IMR-90 (cell line): ENCODE measurements at regions not wholly inside any gene's neighbourhood (a gene's known extent, or its start where the extent isn't known, plus 50 kb on each side); places are given as distances from the start of the nearest gene placed in this dataset.

Experiments
- ATAC-seq: fragments of 200-7000 bp; cut with Tn5 transposase; 2 replicates; pipeline ENCODE4 v1.9.1; 2020; ENCODE audit warnings: low read depth, mild to moderate bottlenecking, moderate library complexity
- BruUV-seq: library from RNA; stranded (reverse); fragments of 400-500 nt; replicated peaks from 2 replicates; lab custom pipeline; 2021; lab: Mats Ljungman, UMichigan
- CTCF ChIA-PET: fragments of 300-600 bp; formaldehyde crosslinking; extraction: SDS; loops from one replicate; lab custom pipeline; 2021; ENCODE audit warnings: antibody characterized with exemption; lab: Yijun Ruan, JAX
- POLR2A ChIA-PET: fragments of 300-600 bp; sonication (Branson Sonifier 250); formaldehyde crosslinking; loops from one replicate; lab custom pipeline; 2022; ENCODE audit warnings: antibody characterized with exemption; ENCODE audit not compliant: unreplicated experiment; lab: Charles Lee
- DNase-seq: peaks from one replicate; pipeline ENCODE4 v3.0.0; 2013
- H2AFZ ChIP-seq: replicated peaks from 2 replicates; pipeline ENCODE3; 2013; ENCODE audit warnings: low read length, mild to moderate bottlenecking; ENCODE audit not compliant: poor library complexity
- H2AK5ac ChIP-seq: 2 replicates; pipeline ENCODE4 v1.6.1; 2013; ENCODE audit warnings: low read depth, low read length, inconsistent platforms
- H2AK9ac ChIP-seq: replicated peaks from 2 replicates; pipeline ENCODE3; 2013; ENCODE audit warnings: mild to moderate bottlenecking, low read depth, low read length, moderate library complexity; ENCODE audit not compliant: poor library complexity
- H2BK120ac ChIP-seq: 2 replicates; pipeline ENCODE4 v1.6.1; 2013; ENCODE audit warnings: low read depth, low read length, inconsistent platforms
- H2BK15ac ChIP-seq: 3 replicates; pipeline ENCODE4 v1.6.1; 2013; ENCODE audit warnings: low read depth, low read length, inconsistent platforms
- H2BK20ac ChIP-seq: 2 replicates; pipeline ENCODE4 v1.6.1; 2013; ENCODE audit warnings: low read depth, mild to moderate bottlenecking, inconsistent platforms, low read length, moderate library complexity
- H2BK5ac ChIP-seq: 2 replicates; pipeline ENCODE4 v1.6.1; 2013; ENCODE audit warnings: mild to moderate bottlenecking, low read depth, low read length, inconsistent platforms; ENCODE audit not compliant: poor library complexity, severe bottlenecking
- H3K14ac ChIP-seq: replicated peaks from 2 replicates; pipeline ENCODE4 v1.6.1; 2013; ENCODE audit warnings: low read depth, low read length, inconsistent platforms
- H3K18ac ChIP-seq: 2 replicates; pipeline ENCODE4 v1.6.1; 2013; ENCODE audit warnings: low read depth, low read length, control low read depth
- H3K23ac ChIP-seq: 2 replicates; pipeline ENCODE4 v1.6.1; 2013; ENCODE audit warnings: low read depth, low read length, inconsistent platforms
- H3K27ac ChIP-seq: 2 replicates; pipeline ENCODE4 v1.5.1; 2013; ENCODE audit warnings: mild to moderate bottlenecking, control low read depth, low read length; ENCODE audit not compliant: insufficient read depth
- H3K27me3 ChIP-seq: 2 replicates; pipeline ENCODE4 v1.6.1; 2013; ENCODE audit warnings: low read length; ENCODE audit not compliant: control insufficient read depth, insufficient read depth
- H3K36me3 ChIP-seq: 2 replicates; pipeline ENCODE4 v1.6.1; 2013; ENCODE audit warnings: low read length, mixed read lengths; ENCODE audit not compliant: control insufficient read depth, insufficient read depth
- H3K4ac ChIP-seq: 2 replicates; pipeline ENCODE4 v1.6.1; 2013; ENCODE audit warnings: low read depth, low read length, inconsistent platforms
- H3K4me1 ChIP-seq: 2 replicates; pipeline ENCODE4 v1.6.1; 2013; ENCODE audit warnings: low read length, mixed read lengths; ENCODE audit not compliant: control insufficient read depth, insufficient read depth
- H3K4me2 ChIP-seq: 2 replicates; pipeline ENCODE4 v1.6.1; 2013; ENCODE audit warnings: low read depth, mild to moderate bottlenecking, control low read depth, low read length, moderate library complexity
- H3K4me3 ChIP-seq: 2 replicates; pipeline ENCODE4 v1.5.1; 2013; ENCODE audit warnings: low read depth, mild to moderate bottlenecking, control low read depth, low read length, moderate library complexity; ENCODE audit not compliant: insufficient read depth
- H3K56ac ChIP-seq: 2 replicates; pipeline ENCODE4 v1.6.1; 2013; ENCODE audit warnings: low read length, inconsistent platforms; ENCODE audit not compliant: insufficient read depth; ENCODE audit errors: extremely low read depth
- H3K79me1 ChIP-seq, 2 experiments: 2 replicates each; pipeline ENCODE4 v1.6.1; 2013; ENCODE audit warnings: low read length in 2 of 2, inconsistent platforms in 1 of 2, low read depth in 1 of 2
- H3K9ac ChIP-seq: 2 replicates; pipeline ENCODE4 v1.6.1; 2013; ENCODE audit warnings: low read depth, low read length, control low read depth
- H3K9me1 ChIP-seq: 2 replicates; pipeline ENCODE4 v1.6.1; 2013; ENCODE audit warnings: low read length, inconsistent platforms; ENCODE audit not compliant: insufficient read depth
- H3K9me3 ChIP-seq: 2 replicates; pipeline ENCODE4 v1.6.1; 2013; ENCODE audit warnings: low read length; ENCODE audit not compliant: control insufficient read depth, insufficient read depth
- H4K20me1 ChIP-seq: 2 replicates; pipeline ENCODE4 v1.6.1; 2013; ENCODE audit warnings: low read length, inconsistent platforms; ENCODE audit not compliant: insufficient read depth
- H4K5ac ChIP-seq: 2 replicates; pipeline ENCODE4 v1.6.1; 2013; ENCODE audit warnings: mild to moderate bottlenecking, low read depth, low read length, control low read depth
- H4K8ac ChIP-seq, 2 experiments: 2 replicates each; pipeline ENCODE4 v1.6.1; 2013; ENCODE audit warnings: low read depth in 2 of 2, low read length in 2 of 2, control low read depth in 1 of 2, inconsistent platforms in 1 of 2
- H4K91ac ChIP-seq: 2 replicates; pipeline ENCODE4 v1.6.1; 2013; ENCODE audit warnings: low read depth, low read length, inconsistent platforms; ENCODE audit not compliant: insufficient read depth
- BHLHE40 ChIP-seq: fragments of 150-350 bp; IDR thresholded peaks from 2 replicates; pipeline ENCODE4 v1.6.1; 2016; ENCODE audit warnings: mild to moderate bottlenecking, low read depth, low read length
- CHD1 ChIP-seq: IDR thresholded peaks from 2 replicates; pipeline ENCODE4 v1.6.1; 2012; ENCODE audit warnings: low read depth, low read length, improper control_type of control experiment
- MAFK ChIP-seq: IDR thresholded peaks from 2 replicates; pipeline ENCODE4 v1.6.1; 2012; ENCODE audit warnings: low read depth, low read length, improper control_type of control experiment
- MAZ ChIP-seq: IDR thresholded peaks from 2 replicates; pipeline ENCODE4 v1.6.1; 2012; ENCODE audit warnings: low read depth, mild to moderate bottlenecking, low read length, improper control_type of control experiment, moderate library complexity, borderline replicate concordance
- RCOR1 ChIP-seq: IDR thresholded peaks from 2 replicates; pipeline ENCODE4 v1.6.1; 2012; ENCODE audit warnings: mild to moderate bottlenecking, low read length, improper control_type of control experiment; ENCODE audit not compliant: insufficient replicate concordance
- RFX5 ChIP-seq: IDR thresholded peaks from 2 replicates; pipeline ENCODE4 v1.8.0; 2012; ENCODE audit warnings: low read depth, mild to moderate bottlenecking, low read length, moderate library complexity
- SMC3 ChIP-seq: fragments of 150-350 bp; IDR thresholded peaks from 2 replicates; pipeline ENCODE4 v1.6.1; 2016; ENCODE audit warnings: low read depth, mild to moderate bottlenecking, antibody characterized with exemption, low read length, moderate library complexity
- WGBS, 2 experiments: methylation state at CpG; one replicate each; pipeline versions ENCODE4 v1.1.5 to v1.1.7; 2013; ENCODE audit warnings: missing lambda C conversion rate in 2 of 2; ENCODE audit not compliant: insufficient read length in 1 of 2; ENCODE audit errors: extremely low coverage in 2 of 2; 5-methylcytosine and 5-hydroxymethylcytosine counted together
- dilution Hi-C: fragments of 300-500 bp; cut with HindIII; formaldehyde crosslinking; loops from one replicate; pipeline ENCODE4 v1.14.3; 2018; ENCODE audit warnings: low sequenced_read_pairs; ENCODE audit not compliant: unreplicated experiment
- in situ Hi-C: fragments of 300-500 bp; cut with MboI; formaldehyde crosslinking; loops from 3 replicates; pipeline ENCODE4 v1.14.3; 2019; ENCODE audit warnings: low sequenced_read_pairs, inconsistent platforms, mixed read lengths
- intact Hi-C: fragments of 100-400 bp; cut with micrococcal nuclease; formaldehyde crosslinking; loops from 2 replicates; pipeline ENCODE4 v1.10.0; 2022
- TF ChIP-seq, protein P1 (sequence below): fragments of 150-350 bp; IDR thresholded peaks from 2 replicates; pipeline ENCODE4 v1.6.1; 2017; ENCODE audit warnings: mild to moderate bottlenecking, antibody characterized with exemption, low read length, low read depth

DNA sequence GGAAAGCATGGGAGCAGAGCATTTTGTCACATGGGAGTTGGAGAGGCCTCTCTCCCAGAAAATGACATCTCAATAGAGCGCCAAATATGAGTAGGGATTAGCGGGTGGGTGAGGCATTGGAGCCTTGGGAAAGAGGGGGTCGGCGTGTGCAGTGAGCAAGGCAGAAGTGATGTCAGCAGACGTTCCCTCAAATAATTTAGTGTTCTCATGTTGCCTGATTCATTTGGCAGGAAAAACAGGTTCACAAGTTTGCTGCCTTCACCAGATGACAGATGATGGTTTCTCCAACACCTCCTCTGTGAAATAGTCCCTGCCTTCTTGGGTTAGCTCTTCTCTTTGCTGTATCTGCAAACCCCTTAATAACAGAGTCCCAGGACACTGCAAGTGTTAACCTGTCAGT is 118.5 kb upstream of the ARHGAP20 start:
- TF ChIP-seq RFX5 (no peak), SMC3 (no peak), RCOR1 (no peak), CHD1 (no peak), MAFK (no peak), MAZ (no peak), BHLHE40 (no peak)
- TF ChIP-seq, protein P1, sequence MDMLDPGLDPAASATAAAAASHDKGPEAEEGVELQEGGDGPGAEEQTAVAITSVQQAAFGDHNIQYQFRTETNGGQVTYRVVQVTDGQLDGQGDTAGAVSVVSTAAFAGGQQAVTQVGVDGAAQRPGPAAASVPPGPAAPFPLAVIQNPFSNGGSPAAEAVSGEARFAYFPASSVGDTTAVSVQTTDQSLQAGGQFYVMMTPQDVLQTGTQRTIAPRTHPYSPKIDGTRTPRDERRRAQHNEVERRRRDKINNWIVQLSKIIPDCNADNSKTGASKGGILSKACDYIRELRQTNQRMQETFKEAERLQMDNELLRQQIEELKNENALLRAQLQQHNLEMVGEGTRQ, result no peak
- WGBS, 2 experiments, result 72% methylated on average over 3 of the region's 5 CpGs; no CpG with 5 or more reads in 1 of the 2 experiments
- Histone ChIP-seq H3K4ac (peak overlapping the region; percentile 36; the same call in 1 of the 2 replicates), H3K23ac (no peak overlapping the region), H4K5ac (no peak overlapping the region), H3K27ac (no peak overlapping the region), H4K8ac (peak overlapping the region in 1 of 2 experiments; percentile 22; a peak in 1 of 4 replicates), H3K9me3 (no peaks in the 10 kb centered on the region), H3K56ac (no peak overlapping the region), H2AFZ (peak overlapping the region; percentile 17), H2BK20ac (peak overlapping the region; percentile 43), H4K91ac (peak overlapping the region; percentile 8; the same call in 1 of the 2 replicates), H3K4me2 (no peak overlapping the region), H2BK15ac (no peak overlapping the region; the same call in 2 of the 3 replicates), H3K79me1 (no peaks in the 10 kb centered on the region), H2BK5ac (no peak overlapping the region), H3K27me3 (no peaks in the 10 kb centered on the region), H3K14ac (0 out of 2 replicates have a peak overlapping the region, but pooled peaks have one; percentile 34), H3K4me3 (no peak overlapping the region), H3K36me3 (no peaks in the 10 kb centered on the region), H3K9me1 (peaks cover 18% of the 10 kb centered on the region), H3K18ac (no peak overlapping the region), H3K4me1 (peaks cover 5% of the 10 kb centered on the region; the same call in 1 of the 2 replicates), H2AK5ac (peak overlapping the region; percentile 5; the same call in 1 of the 2 replicates), H4K20me1 (no peaks in the 10 kb centered on the region), H2BK120ac (peak overlapping the region; percentile 58), H2AK9ac (no peak overlapping the region), H3K9ac (no peak overlapping the region)
- DNase-seq (peak; percentile 53), ATAC-seq (no peak)
- in situ Hi-C loops, result no loop called here
- no TSS peak for BruUV-seq
- dilution Hi-C loops, result no loop called here
- POLR2A ChIA-PET, result no interaction called here
- CTCF ChIA-PET, result no interaction called here
- intact Hi-C loops, result no loop called here
